ENCODE measurements at regions not wholly inside any gene's neighbourhood (a gene's known extent, or its start where the extent isn't known, plus 50 kb on each side); places are given as distances from the start of the nearest gene placed in this dataset.

DNA sequence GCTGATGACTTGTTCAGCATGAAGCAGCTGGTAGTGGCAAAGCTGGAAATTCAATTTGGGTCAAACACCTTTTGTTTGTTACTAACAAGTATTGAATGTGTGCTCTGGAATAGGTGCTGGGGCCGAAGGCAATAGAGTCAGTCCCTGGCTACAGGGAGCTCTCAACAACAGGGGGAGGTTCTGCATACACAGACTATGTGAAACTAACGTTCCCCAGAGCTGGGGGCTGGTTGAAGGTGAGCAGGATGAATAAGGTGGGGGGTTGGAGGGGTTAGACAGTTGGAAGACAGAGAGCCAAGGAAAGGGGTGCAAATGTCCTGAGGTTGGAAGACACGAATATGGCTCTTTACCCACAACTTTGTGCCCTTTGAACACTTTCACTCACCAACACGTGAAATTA, 84.1 kb upstream of the PLPP4 start:
- 1% methylated on average over 4 of the region's 4 CpGs for WGBS (ENCODE audit: missing lambda C conversion rate)
- POLR2A ChIA-PET: no interaction called here
- no peak overlapping the region for H3K4me3 ChIP-seq

DNA sequence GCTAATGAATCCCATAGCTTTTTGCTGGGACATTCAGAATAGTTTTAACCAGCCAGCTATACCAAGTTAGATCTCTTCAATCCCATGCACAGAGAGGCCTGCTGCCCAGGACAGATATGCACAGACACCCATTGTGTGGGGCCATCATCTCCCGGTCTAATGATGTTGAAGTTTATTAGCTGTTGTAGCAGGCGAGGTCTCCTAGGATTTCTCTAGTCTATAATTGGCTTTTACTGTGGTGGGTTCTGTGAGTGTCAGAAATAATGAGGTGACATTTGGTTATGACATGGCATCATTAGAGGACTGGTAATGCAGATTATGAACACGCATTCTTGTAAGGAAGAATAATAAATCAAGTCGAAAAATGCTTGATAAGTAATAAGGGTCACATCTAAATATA, 81.4 kb upstream of the PLPP4 start:
- no peak overlapping the region for H3K27ac ChIP-seq
- CTCF ChIA-PET: interaction anchor here (1.4 kb wide), 1 partner anchor 14 kb away, joined by 6 read pairs; no protein-coding TSS in a partner anchor
- H3K9me3 ChIP-seq: no peaks in the 10 kb centered on the region
- no peaks in the 10 kb centered on the region for H3K4me1 ChIP-seq
- no peak overlapping the region for H3K4me2 ChIP-seq
- no peak for FAIRE-seq
- ATAC-seq: no peak
- DNase-seq (ENCODE audit: low read depth in 1 of 2, low spot score in 1 of 2): no peak
- POLR2A ChIA-PET: no interaction called here
- H3K4me3 ChIP-seq: no peak overlapping the region
- 5% methylated on average over 4 of the region's 4 CpGs for WGBS (ENCODE audit: missing lambda C conversion rate)
- TF ChIP-seq ATOH8 (CRISPR knock-in tag; IDR thresholded peaks at IDR 0.05; ENCODE audit: low read depth) (no peak), EHMT2 (IDR thresholded peaks at IDR 0.05; ENCODE audit: low read depth) (no peak), CBX8 (IDR thresholded peaks at IDR 0.05) (no peak), CHD4 (IDR thresholded peaks at IDR 0.05; ENCODE audit: borderline replicate concordance) (no peak), FOSL2 (IDR thresholded peaks at IDR 0.05) (no peak), FOSL2 (CRISPR knock-in tag; IDR thresholded peaks at IDR 0.05) (no peak), RAD21 (conservative IDR thresholded peaks at IDR 0.05 in 1 of 2, IDR thresholded peaks at IDR 0.05 in 1 of 2) (no peak), NR3C1 (IDR thresholded peaks at IDR 0.05) (no peak), CEBPB (IDR thresholded peaks at IDR 0.05) (no peak), ELK1 (IDR thresholded peaks at IDR 0.05; ENCODE audit: low read depth, low read length) (no peak)
- TF ChIP-seq, protein P1, sequence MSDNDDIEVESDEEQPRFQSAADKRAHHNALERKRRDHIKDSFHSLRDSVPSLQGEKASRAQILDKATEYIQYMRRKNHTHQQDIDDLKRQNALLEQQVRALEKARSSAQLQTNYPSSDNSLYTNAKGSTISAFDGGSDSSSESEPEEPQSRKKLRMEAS (IDR thresholded peaks at IDR 0.05): no peak
- TF ChIP-seq, protein P2, sequence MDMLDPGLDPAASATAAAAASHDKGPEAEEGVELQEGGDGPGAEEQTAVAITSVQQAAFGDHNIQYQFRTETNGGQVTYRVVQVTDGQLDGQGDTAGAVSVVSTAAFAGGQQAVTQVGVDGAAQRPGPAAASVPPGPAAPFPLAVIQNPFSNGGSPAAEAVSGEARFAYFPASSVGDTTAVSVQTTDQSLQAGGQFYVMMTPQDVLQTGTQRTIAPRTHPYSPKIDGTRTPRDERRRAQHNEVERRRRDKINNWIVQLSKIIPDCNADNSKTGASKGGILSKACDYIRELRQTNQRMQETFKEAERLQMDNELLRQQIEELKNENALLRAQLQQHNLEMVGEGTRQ (IDR thresholded peaks at IDR 0.05): no peak

More for the DNA sequence above, 84.1 kb upstream of the PLPP4 start:
- ATAC-seq: no peak
- DNase-seq (ENCODE audit: low read depth in 1 of 2, low spot score in 1 of 2): no peak
- H3K4me2 ChIP-seq: no peak overlapping the region
- H3K27ac ChIP-seq: no peak overlapping the region
- TF ChIP-seq FOXS1 (CRISPR knock-in tag; IDR thresholded peaks at IDR 0.05) (no peak), RCOR1 (IDR thresholded peaks at IDR 0.05; ENCODE audit: low read depth, low read length) (no peak), HOXB5 (CRISPR knock-in tag; IDR thresholded peaks at IDR 0.05) (no peak), RFX5 (IDR thresholded peaks at IDR 0.05) (no peak), POLR2AphosphoS2 (conservative IDR thresholded peaks at IDR 0.05; ENCODE audit: low read length) (no peak), ZSCAN20 (CRISPR knock-in tag; IDR thresholded peaks at IDR 0.05) (no peak), RAD21 (conservative IDR thresholded peaks at IDR 0.05 in 1 of 2, IDR thresholded peaks at IDR 0.05 in 1 of 2) (no peak), FOSB (CRISPR knock-in tag; IDR thresholded peaks at IDR 0.05) (no peak), ZNF302 (CRISPR knock-in tag; IDR thresholded peaks at IDR 0.05) (no peak), ATOH8 (CRISPR knock-in tag; IDR thresholded peaks at IDR 0.05; ENCODE audit: low read depth) (no peak), MAFK (IDR thresholded peaks at IDR 0.05; ENCODE audit: partially characterized antibody) (no peak), KDM5A (IDR thresholded peaks at IDR 0.05) (no peak), CTCF (IDR thresholded peaks at IDR 0.05) (no peak), HOXA7 (CRISPR knock-in tag; IDR thresholded peaks at IDR 0.05) (no peak)
- TF ChIP-seq, protein P3, sequence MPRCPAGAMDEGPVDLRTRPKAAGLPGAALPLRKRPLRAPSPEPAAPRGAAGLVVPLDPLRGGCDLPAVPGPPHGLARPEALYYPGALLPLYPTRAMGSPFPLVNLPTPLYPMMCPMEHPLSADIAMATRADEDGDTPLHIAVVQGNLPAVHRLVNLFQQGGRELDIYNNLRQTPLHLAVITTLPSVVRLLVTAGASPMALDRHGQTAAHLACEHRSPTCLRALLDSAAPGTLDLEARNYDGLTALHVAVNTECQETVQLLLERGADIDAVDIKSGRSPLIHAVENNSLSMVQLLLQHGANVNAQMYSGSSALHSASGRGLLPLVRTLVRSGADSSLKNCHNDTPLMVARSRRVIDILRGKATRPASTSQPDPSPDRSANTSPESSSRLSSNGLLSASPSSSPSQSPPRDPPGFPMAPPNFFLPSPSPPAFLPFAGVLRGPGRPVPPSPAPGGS (IDR thresholded peaks at IDR 0.05): no peak
- TF ChIP-seq, protein P4, sequence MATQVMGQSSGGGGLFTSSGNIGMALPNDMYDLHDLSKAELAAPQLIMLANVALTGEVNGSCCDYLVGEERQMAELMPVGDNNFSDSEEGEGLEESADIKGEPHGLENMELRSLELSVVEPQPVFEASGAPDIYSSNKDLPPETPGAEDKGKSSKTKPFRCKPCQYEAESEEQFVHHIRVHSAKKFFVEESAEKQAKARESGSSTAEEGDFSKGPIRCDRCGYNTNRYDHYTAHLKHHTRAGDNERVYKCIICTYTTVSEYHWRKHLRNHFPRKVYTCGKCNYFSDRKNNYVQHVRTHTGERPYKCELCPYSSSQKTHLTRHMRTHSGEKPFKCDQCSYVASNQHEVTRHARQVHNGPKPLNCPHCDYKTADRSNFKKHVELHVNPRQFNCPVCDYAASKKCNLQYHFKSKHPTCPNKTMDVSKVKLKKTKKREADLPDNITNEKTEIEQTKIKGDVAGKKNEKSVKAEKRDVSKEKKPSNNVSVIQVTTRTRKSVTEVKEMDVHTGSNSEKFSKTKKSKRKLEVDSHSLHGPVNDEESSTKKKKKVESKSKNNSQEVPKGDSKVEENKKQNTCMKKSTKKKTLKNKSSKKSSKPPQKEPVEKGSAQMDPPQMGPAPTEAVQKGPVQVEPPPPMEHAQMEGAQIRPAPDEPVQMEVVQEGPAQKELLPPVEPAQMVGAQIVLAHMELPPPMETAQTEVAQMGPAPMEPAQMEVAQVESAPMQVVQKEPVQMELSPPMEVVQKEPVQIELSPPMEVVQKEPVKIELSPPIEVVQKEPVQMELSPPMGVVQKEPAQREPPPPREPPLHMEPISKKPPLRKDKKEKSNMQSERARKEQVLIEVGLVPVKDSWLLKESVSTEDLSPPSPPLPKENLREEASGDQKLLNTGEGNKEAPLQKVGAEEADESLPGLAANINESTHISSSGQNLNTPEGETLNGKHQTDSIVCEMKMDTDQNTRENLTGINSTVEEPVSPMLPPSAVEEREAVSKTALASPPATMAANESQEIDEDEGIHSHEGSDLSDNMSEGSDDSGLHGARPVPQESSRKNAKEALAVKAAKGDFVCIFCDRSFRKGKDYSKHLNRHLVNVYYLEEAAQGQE (IDR thresholded peaks at IDR 0.05): no peak
- CTCF ChIA-PET: interaction anchor here (1.6 kb wide), 1 partner anchor 19 kb away, joined by 3 read pairs; no protein-coding TSS in a partner anchor
- H3K9me3 ChIP-seq: no peaks in the 10 kb centered on the region
- no peaks in the 10 kb centered on the region for H3K4me1 ChIP-seq
- no peak for FAIRE-seq
